Colonic mucosa (tissue), 4 donors: ENCODE measurements at regions not wholly inside any gene's neighbourhood (a gene's known extent, or its start where the extent isn't known, plus 50 kb on each side); places are given as distances from the start of the nearest gene placed in this dataset.

Source experiments
- DNase-seq: peaks from one replicate; pipeline ENCODE4 v3.0.0-alpha.2; 2020
- H3K27ac ChIP-seq: fragments of 200-600 bp; one replicate; pipeline ENCODE4 v1.8.0; 2021
- H3K27me3 ChIP-seq: fragments of 200-600 bp; one replicate; pipeline ENCODE4 v1.8.0; 2021
- H3K36me3 ChIP-seq: fragments of 200-600 bp; one replicate; pipeline ENCODE4 v1.8.0; 2021
- H3K4me1 ChIP-seq: fragments of 200-600 bp; one replicate; pipeline ENCODE4 v1.8.0; 2021; ENCODE audit warnings: mild to moderate bottlenecking
- H3K4me3 ChIP-seq: fragments of 200-600 bp; one replicate; pipeline ENCODE4 v1.8.0; 2021
- H3K9ac ChIP-seq, 2 donors: one replicate each; pipeline ENCODE4 v1.7.0; 2013; ENCODE audit warnings: control low read depth in 2 of 2, low read depth in 2 of 2, low read length in 2 of 2
- H3K9me3 ChIP-seq: fragments of 200-600 bp; one replicate; pipeline ENCODE4 v1.8.0; 2021
- intact Hi-C: fragments of 100-400 bp; cut with DNase I; formaldehyde crosslinking; loops from one replicate; pipeline ENCODE4 v1.14.1; 2022
- TF ChIP-seq, protein P1 (sequence below): fragments of 200-600 bp; IDR thresholded peaks from one replicate; pipeline ENCODE4 v1.8.0; 2022; ENCODE audit warnings: antibody characterized with exemption, mild to moderate bottlenecking
- donor health status: healthy.
- donor health status: DM: no; HTN: no; CAD: no.
- donor health status: DM: no; HTN: no; CAD: no.

DNA sequence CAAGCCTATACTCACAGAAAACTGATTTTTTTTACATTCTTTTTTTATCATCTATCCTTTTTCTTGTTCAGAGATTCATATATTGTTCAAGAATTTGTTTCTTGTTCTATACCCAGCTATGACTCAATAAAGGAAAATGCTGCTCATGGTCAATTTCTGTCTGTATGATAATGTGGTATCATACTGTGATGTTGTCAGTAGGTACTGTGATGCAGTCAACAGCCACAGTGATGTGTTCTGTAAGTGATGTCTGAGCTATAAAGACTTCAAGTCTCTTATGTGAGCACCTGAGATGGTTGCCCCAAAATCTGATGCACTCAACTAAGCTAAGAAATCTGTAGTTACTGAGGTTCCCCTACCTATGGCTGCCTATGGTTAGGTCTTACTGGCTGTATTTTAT is 294.2 kb upstream of the GRIN3A start:
- H3K4me3 ChIP-seq, result no peak overlapping the region
- no peak for DNase-seq
- H3K27me3 ChIP-seq, result no peaks in the 10 kb centered on the region
- H3K4me1 ChIP-seq, result no peaks in the 10 kb centered on the region
- H3K9ac ChIP-seq, result no peak overlapping the region
- TF ChIP-seq, protein P1, sequence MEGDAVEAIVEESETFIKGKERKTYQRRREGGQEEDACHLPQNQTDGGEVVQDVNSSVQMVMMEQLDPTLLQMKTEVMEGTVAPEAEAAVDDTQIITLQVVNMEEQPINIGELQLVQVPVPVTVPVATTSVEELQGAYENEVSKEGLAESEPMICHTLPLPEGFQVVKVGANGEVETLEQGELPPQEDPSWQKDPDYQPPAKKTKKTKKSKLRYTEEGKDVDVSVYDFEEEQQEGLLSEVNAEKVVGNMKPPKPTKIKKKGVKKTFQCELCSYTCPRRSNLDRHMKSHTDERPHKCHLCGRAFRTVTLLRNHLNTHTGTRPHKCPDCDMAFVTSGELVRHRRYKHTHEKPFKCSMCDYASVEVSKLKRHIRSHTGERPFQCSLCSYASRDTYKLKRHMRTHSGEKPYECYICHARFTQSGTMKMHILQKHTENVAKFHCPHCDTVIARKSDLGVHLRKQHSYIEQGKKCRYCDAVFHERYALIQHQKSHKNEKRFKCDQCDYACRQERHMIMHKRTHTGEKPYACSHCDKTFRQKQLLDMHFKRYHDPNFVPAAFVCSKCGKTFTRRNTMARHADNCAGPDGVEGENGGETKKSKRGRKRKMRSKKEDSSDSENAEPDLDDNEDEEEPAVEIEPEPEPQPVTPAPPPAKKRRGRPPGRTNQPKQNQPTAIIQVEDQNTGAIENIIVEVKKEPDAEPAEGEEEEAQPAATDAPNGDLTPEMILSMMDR, result no peak
- no peak overlapping the region for H3K27ac ChIP-seq
- H3K9me3 ChIP-seq, result no peaks in the 10 kb centered on the region
- intact Hi-C loops, result no loop called here
- H3K36me3 ChIP-seq, result no peaks in the 10 kb centered on the region

DNA sequence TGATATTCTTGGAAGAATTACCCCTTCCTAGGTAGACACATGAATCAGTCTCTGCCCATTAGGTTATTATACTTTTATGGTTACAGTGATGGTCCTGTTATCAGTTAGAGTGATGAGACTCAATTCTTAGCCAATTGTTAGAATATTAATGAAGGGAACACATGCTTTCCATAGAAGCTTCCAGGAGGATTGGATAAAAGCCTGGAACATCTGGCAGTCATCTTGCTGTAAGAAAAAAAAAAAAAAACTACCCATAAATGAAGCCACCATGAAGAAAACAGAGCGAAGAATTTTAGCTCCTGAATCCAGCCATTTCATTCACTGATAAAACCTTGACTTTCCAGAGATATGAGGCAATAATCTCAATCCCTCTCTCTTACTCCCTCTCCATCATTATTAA is 262.5 kb upstream of the GRIN3A start:
- Histone ChIP-seq H3K27ac (no peak overlapping the region), H3K9ac (no peak overlapping the region), H3K27me3 (no peaks in the 10 kb centered on the region), H3K4me1 (no peaks in the 10 kb centered on the region), H3K4me3 (no peak overlapping the region), H3K36me3 (no peaks in the 10 kb centered on the region), H3K9me3 (no peaks in the 10 kb centered on the region)
- no peak for DNase-seq
- TF ChIP-seq, protein P1, result no peak
- intact Hi-C loops, result no loop called here

DNA sequence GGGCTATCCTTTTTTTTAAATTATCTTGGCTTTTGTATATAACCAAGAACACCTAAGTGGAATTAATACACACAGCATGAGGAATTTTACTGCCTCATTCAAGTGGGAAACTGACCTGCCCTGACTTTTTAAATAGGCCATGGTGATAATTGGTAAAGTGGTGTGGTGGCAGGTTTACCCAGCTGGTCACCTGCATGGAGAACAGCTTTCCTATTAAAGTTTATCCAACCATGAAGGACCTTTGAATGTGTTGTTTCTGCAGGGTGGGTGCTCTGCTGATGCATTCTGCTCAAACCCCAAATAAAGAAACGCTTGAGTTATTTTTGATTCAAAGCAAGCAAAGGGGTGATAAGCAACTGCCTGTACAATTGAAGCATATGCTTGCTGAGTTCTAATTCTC is 261.0 kb upstream of the GRIN3A start:
- H3K27ac ChIP-seq, result no peak overlapping the region
- DNase-seq, result no peak
- intact Hi-C loops, result no loop called here
- H3K27me3 ChIP-seq, result no peaks in the 10 kb centered on the region
- no peaks in the 10 kb centered on the region for H3K4me1 ChIP-seq
- TF ChIP-seq, protein P1, result no peak
- H3K4me3 ChIP-seq, result no peak overlapping the region
- no peaks in the 10 kb centered on the region for H3K36me3 ChIP-seq
- H3K9ac ChIP-seq, result no peak overlapping the region
- no peaks in the 10 kb centered on the region for H3K9me3 ChIP-seq

DNA sequence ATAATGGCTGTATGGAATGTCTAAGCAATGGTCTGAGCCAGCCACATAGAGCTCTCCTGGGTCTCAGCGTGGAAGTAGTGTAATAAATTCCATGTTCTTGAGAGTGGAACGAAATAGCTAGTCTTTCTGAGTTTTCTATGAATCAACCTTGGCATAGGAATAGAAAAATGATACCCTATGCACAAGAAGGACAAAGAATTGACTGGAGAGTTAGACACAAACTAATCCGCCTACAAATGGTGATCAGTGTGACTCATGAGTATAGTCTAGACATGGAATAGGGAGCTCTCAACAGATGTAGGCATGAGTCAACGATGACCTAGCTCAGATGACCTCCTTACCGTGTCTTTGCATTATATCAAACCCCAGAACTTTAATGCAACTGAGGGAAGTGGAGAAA is 256.8 kb upstream of the GRIN3A start:
- intact Hi-C loops, result no loop called here

DNA sequence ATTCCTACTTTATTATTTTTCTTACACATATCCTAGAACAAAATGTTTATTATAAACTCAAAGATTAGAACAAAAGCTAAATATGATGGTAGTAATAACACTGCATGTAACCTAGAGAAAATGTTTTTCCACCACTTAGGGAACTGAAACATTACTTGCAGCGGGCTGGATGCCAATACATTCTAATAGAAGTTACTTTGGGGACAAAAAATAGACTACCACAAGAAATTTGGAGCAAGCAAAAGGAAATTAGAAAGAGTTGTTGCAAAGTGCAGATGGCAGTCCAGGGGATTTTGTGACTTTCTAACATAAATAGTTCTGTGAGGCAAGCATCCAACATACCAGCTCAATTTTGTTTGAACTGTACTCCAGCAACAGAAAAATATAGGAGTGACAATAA is 255.3 kb upstream of the GRIN3A start:
- no peak overlapping the region for H3K4me3 ChIP-seq
- no peaks in the 10 kb centered on the region for H3K4me1 ChIP-seq
- DNase-seq, result no peak
- TF ChIP-seq, protein P1, result no peak
- no peak overlapping the region for H3K9ac ChIP-seq
- no peaks in the 10 kb centered on the region for H3K9me3 ChIP-seq
- intact Hi-C loops, result no loop called here
- H3K27me3 ChIP-seq, result no peaks in the 10 kb centered on the region
- no peaks in the 10 kb centered on the region for H3K36me3 ChIP-seq
- no peak overlapping the region for H3K27ac ChIP-seq

More for the DNA sequence above, 256.8 kb upstream of the GRIN3A start:
- Histone ChIP-seq H3K4me1 (no peaks in the 10 kb centered on the region), H3K9ac (no peak overlapping the region), H3K36me3 (no peaks in the 10 kb centered on the region), H3K27ac (no peak overlapping the region), H3K4me3 (no peak overlapping the region), H3K27me3 (no peaks in the 10 kb centered on the region), H3K9me3 (no peaks in the 10 kb centered on the region)
- no peak for DNase-seq
- TF ChIP-seq, protein P1, result no peak

- Histone ChIP-seq H3K4me3 (no peak overlapping the region), H3K9me3 (no peaks in the 10 kb centered on the region), H3K36me3 (no peaks in the 10 kb centered on the region), H3K27me3 (no peaks in the 10 kb centered on the region), H3K27ac (no peak overlapping the region), H3K9ac (no peak overlapping the region), H3K4me1 (no peaks in the 10 kb centered on the region)
- intact Hi-C loops, result no loop called here
- DNase-seq, result no peak
- TF ChIP-seq, protein P1, result no peak
Observed at GRCh38 chr9:101991926-101992325, 253.5 kb upstream of the GRIN3A start.
